HepG2 (cell line): ENCODE measurements at regions not wholly inside any gene's neighbourhood (a gene's known extent, or its start where the extent isn't known, plus 50 kb on each side); places are given as distances from the start of the nearest gene placed in this dataset.

Source experiments
- ATAC-seq: fragments of 200-7000 bp; cut with Tn5 transposase; 3 replicates; pipeline ENCODE4 v1.9.1; 2020; ENCODE audit warnings: mild to moderate bottlenecking, moderate library complexity
- BruUV-seq: library from RNA; stranded (reverse); fragments of 400-500 nt; replicated peaks from 2 replicates; lab custom pipeline; 2021; lab: Mats Ljungman, UMichigan
- CTCF ChIA-PET: fragments of 300-600 bp; formaldehyde crosslinking; extraction: SDS; loops from one replicate; lab custom pipeline; 2021; ENCODE audit warnings: low total read pairs, inconsistent platforms, low intra/inter-chr PET ratio; lab: Yijun Ruan, JAX
- POLR2A ChIA-PET: fragments of 350-600 bp; sonication (Branson Sonifier 250); formaldehyde crosslinking; loops from one replicate; lab custom pipeline; 2020; ENCODE audit warnings: antibody characterized with exemption, inconsistent platforms; lab: Yijun Ruan, JAX
- DNase-seq: peaks from one replicate; pipeline ENCODE4 v3.0.0-alpha.2; 2015; ENCODE audit warnings: low spot score
- FAIRE-seq: peaks from 3 replicates; lab custom pipeline; 2011; peaks lifted over from hg19 to GRCh38; lab: Jason Lieb, UNC
- H2AFZ ChIP-seq: one replicate; pipeline ENCODE4 v1.6.1; 2011; ENCODE audit warnings: low read length, inconsistent platforms
- H3K27ac ChIP-seq: fragments of 300-600 bp; 3 replicates; pipeline ENCODE4 v1.8.0; 2011; ENCODE audit warnings: mixed run types, mild to moderate bottlenecking, mixed read lengths, low read length, inconsistent platforms; ENCODE audit not compliant: insufficient read depth; ENCODE audit errors: extremely low read length
- H3K27me3 ChIP-seq, 2 experiments: fragments of 200-600 bp in 1 of 2; 2 replicates in 1 of 2; 3 replicates in 1 of 2; pipeline versions ENCODE4 v1.6.0 to v1.8.0; 2011; ENCODE audit warnings: low read length in 2 of 2, mild to moderate bottlenecking in 2 of 2, moderate library complexity in 2 of 2, inconsistent platforms in 1 of 2; ENCODE audit not compliant: insufficient read depth in 2 of 2, control insufficient read depth in 1 of 2
- H3K36me3 ChIP-seq, 2 experiments: fragments of 200-600 bp in 1 of 2; replicated peaks in 1 of 2; 2 replicates in 1 of 2; 3 replicates in 1 of 2; pipeline versions ENCODE4 v1.5.1 to v1.8.0; 2011; ENCODE audit warnings: low read length in 2 of 2, inconsistent platforms in 1 of 2; ENCODE audit not compliant: insufficient read depth in 2 of 2, control insufficient read depth in 1 of 2
- H3K4me1 ChIP-seq: 2 replicates; pipeline ENCODE4 v1.5.1; 2012; ENCODE audit warnings: low read length, inconsistent platforms; ENCODE audit not compliant: insufficient read depth
- H3K4me2 ChIP-seq: 2 replicates; pipeline ENCODE4 v1.6.0; 2011; ENCODE audit warnings: low read depth, low read length, inconsistent platforms
- H3K4me3 ChIP-seq, 3 experiments: fragments of 200-600 bp in 1 of 3; sonication (generic), shearing (Covaris generic) in 1 of 3; replicated peaks in 1 of 3; 2 replicates each; pipeline ENCODE4 v1.5.1; 2011 to 2016; ENCODE audit warnings: low read length in 3 of 3, inconsistent platforms in 2 of 3, low read depth in 2 of 3, mild to moderate bottlenecking in 2 of 3, control low read depth in 1 of 3, mixed read lengths in 1 of 3; ENCODE audit not compliant: insufficient read depth in 1 of 3
- H3K79me2 ChIP-seq: one replicate; pipeline ENCODE4 v1.6.1; 2011; ENCODE audit warnings: low read length, inconsistent platforms; ENCODE audit not compliant: insufficient read depth
- H3K9ac ChIP-seq: 2 replicates; pipeline ENCODE4 v1.6.0; 2011; ENCODE audit warnings: mild to moderate bottlenecking, low read depth, low read length, inconsistent platforms; ENCODE audit not compliant: insufficient read depth
- H3K9me3 ChIP-seq: 2 replicates; pipeline ENCODE4 v1.5.1; 2012; ENCODE audit warnings: mild to moderate bottlenecking, low read length
- H4K20me1 ChIP-seq: 2 replicates; pipeline ENCODE4 v1.6.0; 2011; ENCODE audit warnings: inconsistent platforms, mild to moderate bottlenecking, low read length, moderate library complexity; ENCODE audit not compliant: insufficient read depth
- CAMTA2 ChIP-seq: sonication (generic); formaldehyde crosslinking; IDR thresholded peaks from 2 replicates; pipeline ENCODE4 v1.4.0; 2020; ENCODE audit warnings: mild to moderate bottlenecking, missing genetic modification reagents, borderline replicate concordance
- GMEB2 ChIP-seq: IDR thresholded peaks from 2 replicates; pipeline ENCODE4 v1.6.1; 2016; ENCODE audit warnings: missing biosample characterization, missing genetic modification reagents, low read depth
- KIAA2018 ChIP-seq: sonication (generic); formaldehyde crosslinking; IDR thresholded peaks from 2 replicates; pipeline ENCODE4 v1.5.0; 2020; ENCODE audit warnings: mild to moderate bottlenecking, missing genetic modification reagents, borderline replicate concordance
- MAZ ChIP-seq, 2 experiments: sonication (generic) in 1 of 2; formaldehyde crosslinking in 1 of 2; IDR thresholded peaks; 2 replicates each; pipeline versions ENCODE4 v1.5.0 to v1.6.1; 2012 to 2020; ENCODE audit warnings: low read depth in 2 of 2, mild to moderate bottlenecking in 2 of 2, borderline replicate concordance in 1 of 2, improper control_type of control experiment in 1 of 2, low read length in 1 of 2, missing genetic modification reagents in 1 of 2, moderate library complexity in 1 of 2
- RAD51 ChIP-seq: fragments of 450-650 bp; IDR thresholded peaks from 2 replicates; pipeline ENCODE4 v1.6.1; 2016; ENCODE audit warnings: borderline replicate concordance
- U2AF2 ChIP-seq: fragments of 200-400 bp; formaldehyde crosslinking; IDR thresholded peaks from 2 replicates; pipeline ENCODE4 v1.6.1; 2017; ENCODE audit warnings: low read depth, mild to moderate bottlenecking, low read length
- ZNF33B ChIP-seq: sonication (generic); formaldehyde crosslinking; IDR thresholded peaks from 2 replicates; pipeline ENCODE4 v1.5.1; 2020; ENCODE audit warnings: mild to moderate bottlenecking, missing genetic modification reagents
- WGBS: methylation state at CpG from one replicate; pipeline ENCODE4 v1.1.6; 2017; ENCODE audit warnings: low lambda C conversion rate; 5-methylcytosine and 5-hydroxymethylcytosine counted together
- in situ Hi-C: cut with HindIII; loops from 2 replicates; pipeline ENCODE4 v1.10.0; 2017; ENCODE audit warnings: low pct_unique_long_range_greater_than_20kb; ENCODE audit not compliant: extremely low pct_ligation_motif_present
- intact Hi-C: fragments of 100-400 bp; cut with micrococcal nuclease; formaldehyde crosslinking; loops from one replicate; pipeline ENCODE4 v1.10.0; 2022; ENCODE audit not compliant: unreplicated experiment

GRCh38 chr9:135174981-135175380, 87.5 kb downstream of the OLFM1 start:
- H3K9ac ChIP-seq = no peak overlapping the region
- no peaks in the 10 kb centered on the region for H3K79me2 ChIP-seq
- no peak overlapping the region for H3K4me3 ChIP-seq
- FAIRE-seq = no peak
- ChIA-PET CTCF (no interaction called here), POLR2A (no interaction called here)
- no peaks in the 10 kb centered on the region for H4K20me1 ChIP-seq
- H3K27me3 ChIP-seq = peaks cover 11 to 62% of the 10 kb centered on the region in 2 experiments; a peak in 4 of 5 replicates
- H2AFZ ChIP-seq = no peak overlapping the region
- DNase-seq = no peak
- no peak overlapping the region for H3K27ac ChIP-seq
- no peak for ATAC-seq
- no peak overlapping the region for H3K4me2 ChIP-seq
- in situ Hi-C loops = no loop called here
- no peaks in the 10 kb centered on the region for H3K9me3 ChIP-seq
- no peaks in the 10 kb centered on the region for H3K4me1 ChIP-seq
- intact Hi-C loops = no loop called here
- whole genome bisulfite sequencing = 3% methylated on average over 5 of the region's 11 CpGs
- TF ChIP-seq CAMTA2 (CRISPR knock-in tag) = no peak
- TF ChIP-seq ZNF33B = no peak
- TF ChIP-seq U2AF2 = no peak
- TF ChIP-seq MAZ (IDR thresholded peaks at IDR 0.05; ENCODE audit: borderline replicate concordance, low read depth, low read length) = no peak
- TF ChIP-seq MAZ (CRISPR knock-in tag; IDR thresholded peaks at IDR 0.05; ENCODE audit: low read depth) = no peak
- TF ChIP-seq RAD51 = no peak
- no peak for TF ChIP-seq GMEB2 (CRISPR knock-in tag)
- TF ChIP-seq KIAA2018 = no peak
- TF ChIP-seq, all 625 proteins: peak for 0
- no TSS peak for BruUV-seq
- no peaks in the 10 kb centered on the region for H3K36me3 ChIP-seq
